Kidney (tissue), 13 donors: ENCODE measurements at regions not wholly inside any gene's neighbourhood (a gene's known extent, or its start where the extent isn't known, plus 50 kb on each side); places are given as distances from the start of the nearest gene placed in this dataset.

ENCODE experiments used
- DNase-seq, 5 donors: peaks; one replicate each; pipeline ENCODE4 v3.0.0-alpha.2; 2013 to 2020
- FAIRE-seq: peaks from 2 replicates; lab custom pipeline; 2012; peaks lifted over from hg19 to GRCh38; lab: Jason Lieb, UNC
- H3K27ac ChIP-seq, 2 donors: one replicate each; pipeline ENCODE4 v1.7.0; 2013; ENCODE audit warnings: low read depth in 2 of 2, low read length in 2 of 2, inconsistent platforms in 1 of 2
- H3K27me3 ChIP-seq: one replicate; pipeline ENCODE4 v1.7.1; 2013; ENCODE audit warnings: low read length, inconsistent platforms; ENCODE audit not compliant: control insufficient read depth, insufficient read depth
- H3K36me3 ChIP-seq, 3 donors: one replicate each; pipeline versions ENCODE4 v1.7.0 to v1.7.1; 2013; ENCODE audit warnings: low read length in 3 of 3, control low read depth in 1 of 3, inconsistent platforms in 1 of 3; ENCODE audit not compliant: insufficient read depth in 3 of 3, control insufficient read depth in 2 of 3
- H3K4me1 ChIP-seq, 3 donors: one replicate each; pipeline versions ENCODE4 v1.7.0 to v1.7.1; 2013; ENCODE audit warnings: low read length in 3 of 3, inconsistent platforms in 1 of 3, low read depth in 1 of 3; ENCODE audit not compliant: control insufficient read depth in 2 of 3, insufficient read depth in 2 of 3
- H3K4me3 ChIP-seq, 3 donors: one replicate each; pipeline versions ENCODE4 v1.7.0 to v1.8.1; 2013; ENCODE audit warnings: low read length in 3 of 3, control low read depth in 1 of 3, inconsistent platforms in 1 of 3
- H3K9ac ChIP-seq, 3 donors: one replicate each; pipeline versions ENCODE4 v1.7.0 to v1.7.1; 2013; ENCODE audit warnings: low read length in 3 of 3, control low read depth in 1 of 3, inconsistent platforms in 1 of 3
- H3K9me3 ChIP-seq, 3 donors: one replicate each; pipeline versions ENCODE4 v1.7.0 to v1.7.1; 2013; ENCODE audit warnings: low read length in 3 of 3, control low read depth in 1 of 3, inconsistent platforms in 1 of 3; ENCODE audit not compliant: control insufficient read depth in 2 of 3, insufficient read depth in 1 of 3
- intact Hi-C: fragments of 100-400 bp; cut with DNase I; formaldehyde crosslinking; loops from one replicate; pipeline ENCODE4 v1.11.1; 2022
- TF ChIP-seq, protein P1 (sequence below): IDR thresholded peaks from 3 replicates; pipeline ENCODE4 v1.5.1; 2012; ENCODE audit warnings: mild to moderate bottlenecking, moderate library complexity, borderline replicate concordance; ENCODE audit not compliant: insufficient read depth; ENCODE audit errors: extremely low read depth
- donor health status: control.
- donor health status: control.
- donor health status: control.
- donor health status: control.
- donor health status: control.
- donor health status: DM: yes; HTN: yes; CAD: no.
- donor health status: Normal renal cell carcinoma (clear cell type).

DNA sequence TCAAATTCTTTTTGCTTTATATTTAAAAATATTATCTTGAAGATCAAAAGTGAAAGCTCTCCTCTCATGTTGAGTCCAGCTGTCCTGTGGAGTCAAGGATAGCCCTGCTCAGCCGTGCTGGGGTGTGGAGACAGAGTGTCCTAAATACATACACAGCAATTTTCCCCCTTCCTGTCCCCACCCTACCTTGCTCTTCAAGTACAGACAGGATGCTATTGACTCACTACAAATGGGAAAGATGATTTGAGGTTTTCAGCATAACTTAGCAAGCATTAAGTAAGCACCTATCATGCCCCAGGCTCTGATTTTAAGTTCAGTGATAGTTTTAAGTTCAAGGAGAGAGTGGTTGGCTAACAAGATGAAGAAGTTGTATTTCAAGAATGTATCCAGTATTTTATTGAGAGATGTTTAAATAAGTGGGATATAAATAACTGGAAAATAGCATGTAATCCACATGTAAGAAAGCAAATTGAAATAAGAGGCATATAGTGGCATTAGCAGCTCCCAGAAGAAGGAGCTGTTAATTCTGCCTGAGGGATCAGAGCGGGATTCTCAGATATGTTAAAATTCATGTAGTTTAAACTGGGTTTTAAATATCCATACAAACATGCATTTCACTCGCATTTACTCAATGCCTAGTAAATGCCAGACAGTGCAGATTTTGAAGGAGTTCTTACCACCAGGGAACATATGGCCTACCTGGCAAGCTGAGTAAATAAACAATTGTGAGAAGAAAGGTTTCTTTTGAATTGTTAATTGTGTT is 183.5 kb upstream of the ANKFN1 start:
- Histone ChIP-seq H3K4me3 (no peak overlapping the region), H3K27ac (no peak overlapping the region), H3K27me3 (no peaks in the 10 kb centered on the region), H3K36me3 (no peaks in the 10 kb centered on the region), H3K9me3 (no peaks in the 10 kb centered on the region), H3K9ac (no peak overlapping the region), H3K4me1 (no peaks in the 10 kb centered on the region)
- TF ChIP-seq, protein P1, sequence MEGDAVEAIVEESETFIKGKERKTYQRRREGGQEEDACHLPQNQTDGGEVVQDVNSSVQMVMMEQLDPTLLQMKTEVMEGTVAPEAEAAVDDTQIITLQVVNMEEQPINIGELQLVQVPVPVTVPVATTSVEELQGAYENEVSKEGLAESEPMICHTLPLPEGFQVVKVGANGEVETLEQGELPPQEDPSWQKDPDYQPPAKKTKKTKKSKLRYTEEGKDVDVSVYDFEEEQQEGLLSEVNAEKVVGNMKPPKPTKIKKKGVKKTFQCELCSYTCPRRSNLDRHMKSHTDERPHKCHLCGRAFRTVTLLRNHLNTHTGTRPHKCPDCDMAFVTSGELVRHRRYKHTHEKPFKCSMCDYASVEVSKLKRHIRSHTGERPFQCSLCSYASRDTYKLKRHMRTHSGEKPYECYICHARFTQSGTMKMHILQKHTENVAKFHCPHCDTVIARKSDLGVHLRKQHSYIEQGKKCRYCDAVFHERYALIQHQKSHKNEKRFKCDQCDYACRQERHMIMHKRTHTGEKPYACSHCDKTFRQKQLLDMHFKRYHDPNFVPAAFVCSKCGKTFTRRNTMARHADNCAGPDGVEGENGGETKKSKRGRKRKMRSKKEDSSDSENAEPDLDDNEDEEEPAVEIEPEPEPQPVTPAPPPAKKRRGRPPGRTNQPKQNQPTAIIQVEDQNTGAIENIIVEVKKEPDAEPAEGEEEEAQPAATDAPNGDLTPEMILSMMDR: no peak
- DNase-seq (no peak), FAIRE-seq (no peak)
- intact Hi-C loops: no loop called here

DNA sequence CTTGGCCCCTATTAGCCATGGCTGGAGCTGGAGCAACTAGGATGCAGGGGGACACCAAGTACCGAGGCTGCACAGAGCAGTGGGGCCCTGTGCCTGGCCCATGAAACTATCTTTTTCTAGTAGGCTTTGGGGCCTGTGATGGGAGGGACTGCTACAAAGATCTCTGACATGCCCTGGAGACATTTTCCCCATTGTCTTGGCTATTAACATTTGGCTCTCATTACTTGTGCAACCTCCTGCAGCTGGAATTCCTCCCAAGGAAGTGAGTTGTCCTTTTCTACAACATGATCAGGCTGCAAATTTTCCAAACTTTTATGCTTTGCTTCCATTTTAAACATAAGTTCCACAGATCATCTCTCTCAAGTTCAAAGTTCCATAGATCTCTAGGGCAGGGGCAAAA is 174.7 kb upstream of the ANKFN1 start:
- Histone ChIP-seq H3K9me3 (no peaks in the 10 kb centered on the region), H3K4me1 (no peaks in the 10 kb centered on the region), H3K27me3 (no peaks in the 10 kb centered on the region), H3K27ac (no peak overlapping the region), H3K4me3 (no peak overlapping the region), H3K36me3 (no peaks in the 10 kb centered on the region), H3K9ac (no peak overlapping the region)
- intact Hi-C loops: no loop called here
- DNase-seq (no peak), FAIRE-seq (no peak)
- TF ChIP-seq, protein P1: no peak

- TF ChIP-seq, protein P1: no peak
- Histone ChIP-seq H3K27ac (no peak overlapping the region), H3K9ac (no peak overlapping the region), H3K4me3 (no peak overlapping the region), H3K36me3 (no peaks in the 10 kb centered on the region), H3K27me3 (no peaks in the 10 kb centered on the region), H3K4me1 (no peaks in the 10 kb centered on the region), H3K9me3 (no peaks in the 10 kb centered on the region)
- no peak for FAIRE-seq
- no peak for DNase-seq
- intact Hi-C loops: no loop called here
These were observed 170.2 kb upstream of the ANKFN1 start for GRCh38 chr17:55983096-55983495.

DNA sequence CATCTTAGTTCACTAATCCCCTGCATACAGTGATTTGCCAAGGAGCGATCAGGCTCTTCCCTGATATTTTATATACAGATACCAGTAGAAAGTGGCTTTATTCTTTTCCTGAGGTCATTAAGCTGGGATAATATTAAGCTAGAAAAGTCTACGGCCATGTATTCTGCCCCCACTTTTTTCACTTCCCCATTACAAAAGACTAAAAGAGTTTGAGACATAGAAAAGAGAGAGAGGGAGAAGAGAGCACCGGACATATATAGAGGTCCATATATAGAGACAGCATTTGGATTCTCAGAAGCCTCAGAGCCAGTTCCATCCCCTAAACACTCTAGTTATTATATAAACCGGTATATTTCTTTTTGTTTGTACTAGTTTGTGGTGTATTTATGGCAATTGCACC is 166.5 kb upstream of the ANKFN1 start:
- intact Hi-C loops: no loop called here
- TF ChIP-seq, protein P1: no peak
- DNase-seq (no peak), FAIRE-seq (no peak)
- no peak overlapping the region for H3K4me3 ChIP-seq
- H3K9me3 ChIP-seq: no peaks in the 10 kb centered on the region
- no peak overlapping the region for H3K9ac ChIP-seq
- no peaks in the 10 kb centered on the region for H3K4me1 ChIP-seq
- H3K27me3 ChIP-seq: no peaks in the 10 kb centered on the region
- H3K36me3 ChIP-seq: no peaks in the 10 kb centered on the region
- H3K27ac ChIP-seq: no peak overlapping the region
